ENCODE measurements at regions not wholly inside any gene's neighbourhood (a gene's known extent, or its start where the extent isn't known, plus 50 kb on each side); places are given as distances from the start of the nearest gene placed in this dataset.

DNA sequence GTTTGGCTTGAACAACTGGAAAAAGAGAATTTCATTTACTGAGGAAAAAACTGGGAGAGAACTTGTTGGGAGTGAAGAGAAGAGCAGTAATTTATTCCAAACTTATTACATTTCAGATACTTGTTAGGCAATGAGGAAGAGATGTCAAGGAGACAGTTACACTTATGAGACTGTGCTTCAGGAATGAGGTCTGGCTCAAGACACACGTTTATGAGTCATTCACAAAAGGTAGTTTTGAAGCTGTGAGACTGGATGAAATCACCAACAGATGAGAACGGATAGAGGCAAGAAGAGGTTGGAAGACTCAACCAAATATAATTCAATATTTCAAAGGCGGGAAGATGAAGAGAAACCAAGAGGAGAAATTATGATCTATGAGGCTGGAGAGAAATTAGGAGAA is 70.6 kb upstream of the DEFB112 start:
- H3K36me3 ChIP-seq (ENCODE audit: control insufficient read depth, insufficient read depth, low read length): no peaks in the 10 kb centered on the region
- TF ChIP-seq, protein P1, sequence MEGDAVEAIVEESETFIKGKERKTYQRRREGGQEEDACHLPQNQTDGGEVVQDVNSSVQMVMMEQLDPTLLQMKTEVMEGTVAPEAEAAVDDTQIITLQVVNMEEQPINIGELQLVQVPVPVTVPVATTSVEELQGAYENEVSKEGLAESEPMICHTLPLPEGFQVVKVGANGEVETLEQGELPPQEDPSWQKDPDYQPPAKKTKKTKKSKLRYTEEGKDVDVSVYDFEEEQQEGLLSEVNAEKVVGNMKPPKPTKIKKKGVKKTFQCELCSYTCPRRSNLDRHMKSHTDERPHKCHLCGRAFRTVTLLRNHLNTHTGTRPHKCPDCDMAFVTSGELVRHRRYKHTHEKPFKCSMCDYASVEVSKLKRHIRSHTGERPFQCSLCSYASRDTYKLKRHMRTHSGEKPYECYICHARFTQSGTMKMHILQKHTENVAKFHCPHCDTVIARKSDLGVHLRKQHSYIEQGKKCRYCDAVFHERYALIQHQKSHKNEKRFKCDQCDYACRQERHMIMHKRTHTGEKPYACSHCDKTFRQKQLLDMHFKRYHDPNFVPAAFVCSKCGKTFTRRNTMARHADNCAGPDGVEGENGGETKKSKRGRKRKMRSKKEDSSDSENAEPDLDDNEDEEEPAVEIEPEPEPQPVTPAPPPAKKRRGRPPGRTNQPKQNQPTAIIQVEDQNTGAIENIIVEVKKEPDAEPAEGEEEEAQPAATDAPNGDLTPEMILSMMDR (IDR thresholded peaks at IDR 0.05; ENCODE audit: insufficient read depth, low read length, poor library complexity, severe bottlenecking): no peak
- H3K4me3 ChIP-seq (replicated peaks; ENCODE audit: low read depth, low read length): no peak overlapping the region
- no peak for DNase-seq (ENCODE audit: extremely low read depth, insufficient read length)
- H3K27me3 ChIP-seq (replicated peaks; ENCODE audit: control insufficient read depth, insufficient read depth, low read length): no peaks in the 10 kb centered on the region

- Histone ChIP-seq H3K36me3 (ENCODE audit: control insufficient read depth, insufficient read depth, low read length) (no peaks in the 10 kb centered on the region), H3K4me3 (replicated peaks; ENCODE audit: low read depth, low read length) (no peak overlapping the region), H3K27me3 (replicated peaks; ENCODE audit: control insufficient read depth, insufficient read depth, low read length) (no peaks in the 10 kb centered on the region)
- TF ChIP-seq, protein P1 (IDR thresholded peaks at IDR 0.05; ENCODE audit: insufficient read depth, low read length, poor library complexity, severe bottlenecking): no peak
- no peak for DNase-seq (ENCODE audit: extremely low read depth, insufficient read length)
Measured at GRCh38 chr6:50123688-50124087, 74.0 kb upstream of the DEFB112 start.

DNA sequence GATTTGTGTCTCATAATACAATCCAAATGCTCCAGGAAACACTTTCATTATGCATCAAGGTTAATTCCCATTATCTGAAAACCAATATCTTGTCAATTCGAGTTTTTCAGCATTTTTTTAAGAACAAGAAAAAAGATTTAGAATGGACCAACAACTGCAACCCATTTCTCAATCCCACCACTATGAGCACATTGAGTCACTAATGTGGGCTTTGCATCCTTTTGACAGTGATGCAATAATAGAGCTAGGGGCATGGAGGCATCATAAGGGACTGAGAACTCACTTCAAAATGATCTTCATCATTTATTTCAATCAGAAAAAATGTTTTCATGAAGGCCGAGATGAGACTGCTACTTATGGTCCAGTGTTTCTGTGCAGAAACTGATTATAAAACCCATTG is 74.8 kb upstream of the DEFB112 start:
- no peaks in the 10 kb centered on the region for H3K36me3 ChIP-seq (ENCODE audit: control insufficient read depth, insufficient read depth, low read length)
- H3K27me3 ChIP-seq (replicated peaks; ENCODE audit: control insufficient read depth, insufficient read depth, low read length): no peaks in the 10 kb centered on the region
- H3K4me3 ChIP-seq (replicated peaks; ENCODE audit: low read depth, low read length): no peak overlapping the region
- TF ChIP-seq, protein P1 (IDR thresholded peaks at IDR 0.05; ENCODE audit: insufficient read depth, low read length, poor library complexity, severe bottlenecking): no peak
- no peak for DNase-seq (ENCODE audit: extremely low read depth, insufficient read length)

- no peak for DNase-seq (ENCODE audit: extremely low read depth, insufficient read length)
Measured at GRCh38 chr6:50128420-50129005, 78.8 kb upstream of the DEFB112 start.

GRCh38 chr6:50135968-50136367 is 86.2 kb upstream of the DEFB112 start:
- TF ChIP-seq, protein P1 (IDR thresholded peaks at IDR 0.05; ENCODE audit: insufficient read depth, low read length, poor library complexity, severe bottlenecking): no peak
- Histone ChIP-seq H3K27me3 (replicated peaks; ENCODE audit: control insufficient read depth, insufficient read depth, low read length) (no peaks in the 10 kb centered on the region), H3K4me3 (replicated peaks; ENCODE audit: low read depth, low read length) (no peak overlapping the region), H3K36me3 (ENCODE audit: control insufficient read depth, insufficient read depth, low read length) (no peaks in the 10 kb centered on the region)
- no peak for DNase-seq (ENCODE audit: extremely low read depth, insufficient read length)

More at GRCh38 chr6:50128420-50129005, 78.8 kb upstream of the DEFB112 start:
- H3K36me3 ChIP-seq (ENCODE audit: control insufficient read depth, insufficient read depth, low read length): no peaks in the 10 kb centered on the region
- no peaks in the 10 kb centered on the region for H3K27me3 ChIP-seq (replicated peaks; ENCODE audit: control insufficient read depth, insufficient read depth, low read length)
- no peak overlapping the region for H3K4me3 ChIP-seq (replicated peaks; ENCODE audit: low read depth, low read length)
- TF ChIP-seq, protein P1 (IDR thresholded peaks at IDR 0.05; ENCODE audit: insufficient read depth, low read length, poor library complexity, severe bottlenecking): peak; percentile 35

DNA sequence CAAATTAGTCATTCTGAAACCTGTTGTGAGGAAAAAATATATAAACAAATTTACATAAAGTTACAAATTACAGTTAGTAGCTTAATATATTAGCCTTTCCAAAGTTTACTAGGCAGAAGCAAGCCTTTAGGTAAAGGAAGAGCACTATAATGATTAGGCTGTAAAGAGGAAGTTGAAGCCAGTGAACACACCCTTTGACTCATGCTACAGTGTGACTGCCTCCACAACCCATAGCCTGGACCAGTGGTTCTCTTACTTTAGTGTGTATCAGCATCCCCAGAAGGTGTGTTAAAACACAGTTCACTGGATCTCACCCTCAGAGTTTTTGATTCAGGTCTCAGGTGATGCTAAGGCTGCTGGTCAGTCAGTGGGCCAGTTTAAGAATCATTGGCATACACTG is 91.4 kb upstream of the DEFB112 start:
- no peak for DNase-seq (ENCODE audit: extremely low read depth, insufficient read length)
- no peaks in the 10 kb centered on the region for H3K36me3 ChIP-seq (ENCODE audit: control insufficient read depth, insufficient read depth, low read length)
- TF ChIP-seq, protein P1 (IDR thresholded peaks at IDR 0.05; ENCODE audit: insufficient read depth, low read length, poor library complexity, severe bottlenecking): no peak
- no peaks in the 10 kb centered on the region for H3K27me3 ChIP-seq (replicated peaks; ENCODE audit: control insufficient read depth, insufficient read depth, low read length)
- H3K4me3 ChIP-seq (replicated peaks; ENCODE audit: low read depth, low read length): no peak overlapping the region

Data from GM06990 (cell line).